OCI-LY1 (cell line): ENCODE measurements at regions not wholly inside any gene's neighbourhood (a gene's known extent, or its start where the extent isn't known, plus 50 kb on each side); places are given as distances from the start of the nearest gene placed in this dataset.

ENCODE experiments used
- H2AFZ ChIP-seq: fragments of 200-600 bp; sonication (generic), shearing (Covaris generic); 2 replicates; pipeline ENCODE4 v1.6.0; 2014; ENCODE audit warnings: antibody characterized with exemption, mild to moderate bottlenecking, low read length
- H3F3A ChIP-seq: fragments of 200-600 bp; sonication (generic), shearing (Covaris generic); 2 replicates; pipeline ENCODE4 v1.6.0; 2014; ENCODE audit warnings: mild to moderate bottlenecking, antibody characterized with exemption, low read length, moderate library complexity; ENCODE audit not compliant: insufficient read depth
- H3K27ac ChIP-seq: fragments of 200-600 bp; sonication (generic); 2 replicates; pipeline ENCODE4 v1.5.1; 2014; ENCODE audit warnings: low read length, mixed run types, mild to moderate bottlenecking, low read depth; ENCODE audit not compliant: poor library complexity, severe bottlenecking
- H3K27me3 ChIP-seq: fragments of 200-600 bp; sonication (generic); 2 replicates; pipeline ENCODE4 v1.6.0; 2014; ENCODE audit warnings: antibody characterized with exemption, mild to moderate bottlenecking, low read length, moderate library complexity; ENCODE audit not compliant: insufficient read depth
- H3K36me3 ChIP-seq: fragments of 200-600 bp; sonication (generic); 2 replicates; pipeline ENCODE4 v1.6.1; 2014; ENCODE audit warnings: mild to moderate bottlenecking, antibody characterized with exemption, low read length, moderate library complexity, mixed read lengths; ENCODE audit not compliant: insufficient read depth
- H3K4me1 ChIP-seq: fragments of 200-600 bp; sonication (generic); 2 replicates; pipeline ENCODE4 v1.5.1; 2014; ENCODE audit warnings: mild to moderate bottlenecking, low read length, moderate library complexity; ENCODE audit not compliant: insufficient read depth, severe bottlenecking
- H3K4me2 ChIP-seq: fragments of 200-600 bp; sonication (generic), shearing (Covaris generic); 2 replicates; pipeline ENCODE4 v1.6.1; 2014; ENCODE audit warnings: low read length
- H3K4me3 ChIP-seq: fragments of 200-600 bp; sonication (generic); 2 replicates; pipeline ENCODE4 v1.5.1; 2014; ENCODE audit warnings: low read length, low read depth, mild to moderate bottlenecking, mixed read lengths; ENCODE audit not compliant: poor library complexity, severe bottlenecking
- H3K79me2 ChIP-seq: fragments of 200-600 bp; shearing (Covaris generic); 2 replicates; pipeline ENCODE4 v1.6.1; 2016; ENCODE audit warnings: mixed run types, low read length, mixed read lengths; ENCODE audit not compliant: insufficient read depth
- H3K9ac ChIP-seq: fragments of 200-600 bp; sonication (generic), shearing (Covaris generic); 2 replicates; pipeline ENCODE4 v1.6.1; 2014; ENCODE audit warnings: mild to moderate bottlenecking, low read length, mixed read lengths
- H3K9me2 ChIP-seq: fragments of 200-600 bp; sonication (generic), shearing (Covaris generic); 2 replicates; pipeline ENCODE4 v1.6.1; 2014; ENCODE audit warnings: low read depth, mild to moderate bottlenecking, low read length, mixed read lengths
- H3K9me3 ChIP-seq: fragments of 200-600 bp; shearing (Covaris generic); 2 replicates; pipeline ENCODE4 v1.6.1; 2014; ENCODE audit warnings: low read length, mixed read lengths
- H4K20me1 ChIP-seq: fragments of 200-600 bp; sonication (generic), shearing (Covaris generic); 2 replicates; pipeline ENCODE4 v1.6.0; 2016; ENCODE audit warnings: mild to moderate bottlenecking, low read length; ENCODE audit not compliant: insufficient read depth
- EZH2 ChIP-seq: fragments of 200-600 bp; sonication (generic), shearing (Covaris generic); IDR thresholded peaks from 2 replicates; pipeline ENCODE4 v1.8.0; 2017; ENCODE audit warnings: borderline replicate concordance, mixed run types, mild to moderate bottlenecking, antibody characterized with exemption, low read length, moderate library complexity, mixed read lengths
- TF ChIP-seq, protein P1 (sequence below): fragments of 200-600 bp; sonication (generic), shearing (Covaris generic); IDR thresholded peaks from 2 replicates; pipeline ENCODE4 v1.5.1; 2017; ENCODE audit warnings: mild to moderate bottlenecking, antibody characterized with exemption, low read length, moderate library complexity, mixed read lengths

- Histone ChIP-seq H4K20me1 (no peaks in the 10 kb centered on the region), H3K79me2 (no peaks in the 10 kb centered on the region), H3F3A (no peaks in the 10 kb centered on the region), H2AFZ (no peak overlapping the region), H3K9ac (no peak overlapping the region), H3K9me2 (no peaks in the 10 kb centered on the region), H3K4me2 (no peak overlapping the region), H3K36me3 (no peaks in the 10 kb centered on the region), H3K27ac (no peak overlapping the region), H3K4me3 (no peak overlapping the region), H3K27me3 (no peaks in the 10 kb centered on the region), H3K9me3 (no peaks in the 10 kb centered on the region), H3K4me1 (peaks cover 12% of the 10 kb centered on the region)
- TF ChIP-seq, protein P1, sequence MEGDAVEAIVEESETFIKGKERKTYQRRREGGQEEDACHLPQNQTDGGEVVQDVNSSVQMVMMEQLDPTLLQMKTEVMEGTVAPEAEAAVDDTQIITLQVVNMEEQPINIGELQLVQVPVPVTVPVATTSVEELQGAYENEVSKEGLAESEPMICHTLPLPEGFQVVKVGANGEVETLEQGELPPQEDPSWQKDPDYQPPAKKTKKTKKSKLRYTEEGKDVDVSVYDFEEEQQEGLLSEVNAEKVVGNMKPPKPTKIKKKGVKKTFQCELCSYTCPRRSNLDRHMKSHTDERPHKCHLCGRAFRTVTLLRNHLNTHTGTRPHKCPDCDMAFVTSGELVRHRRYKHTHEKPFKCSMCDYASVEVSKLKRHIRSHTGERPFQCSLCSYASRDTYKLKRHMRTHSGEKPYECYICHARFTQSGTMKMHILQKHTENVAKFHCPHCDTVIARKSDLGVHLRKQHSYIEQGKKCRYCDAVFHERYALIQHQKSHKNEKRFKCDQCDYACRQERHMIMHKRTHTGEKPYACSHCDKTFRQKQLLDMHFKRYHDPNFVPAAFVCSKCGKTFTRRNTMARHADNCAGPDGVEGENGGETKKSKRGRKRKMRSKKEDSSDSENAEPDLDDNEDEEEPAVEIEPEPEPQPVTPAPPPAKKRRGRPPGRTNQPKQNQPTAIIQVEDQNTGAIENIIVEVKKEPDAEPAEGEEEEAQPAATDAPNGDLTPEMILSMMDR: no peak
- no peak for TF ChIP-seq EZH2
Observed at GRCh38 chr21:19683492-19683891, 1279.9 kb upstream of the TMPRSS15 start.

DNA sequence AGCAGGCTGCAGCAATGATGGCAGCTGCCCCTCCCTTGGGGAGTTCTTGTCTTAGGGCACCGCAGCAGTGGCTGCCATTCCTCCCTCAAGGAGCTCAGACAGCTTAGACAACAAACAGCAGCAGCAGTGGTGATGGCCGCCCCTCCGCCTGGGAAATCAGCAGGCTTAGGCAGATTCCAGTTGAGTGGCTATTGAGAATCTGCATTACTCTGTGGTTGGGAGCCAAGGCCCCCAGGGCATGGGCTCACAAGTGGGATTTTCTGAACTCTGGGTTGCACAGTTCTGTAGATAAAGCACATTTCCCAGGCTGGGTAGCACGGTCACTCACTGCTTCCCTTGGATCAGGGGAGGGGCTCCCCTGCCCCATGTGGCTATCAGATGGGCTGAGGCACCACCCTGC is 1280.7 kb upstream of the TMPRSS15 start:
- Histone ChIP-seq H3K9me2 (no peaks in the 10 kb centered on the region), H3K9me3 (no peaks in the 10 kb centered on the region), H3K9ac (no peak overlapping the region), H3K4me1 (peaks cover 12% of the 10 kb centered on the region), H3F3A (no peaks in the 10 kb centered on the region), H3K4me2 (no peak overlapping the region), H4K20me1 (no peaks in the 10 kb centered on the region), H3K27ac (no peak overlapping the region), H3K4me3 (no peak overlapping the region), H3K36me3 (no peaks in the 10 kb centered on the region), H2AFZ (no peak overlapping the region), H3K27me3 (no peaks in the 10 kb centered on the region), H3K79me2 (no peaks in the 10 kb centered on the region)
- TF ChIP-seq EZH2: no peak
- TF ChIP-seq, protein P1: no peak

- Histone ChIP-seq H3K9me3 (no peaks in the 10 kb centered on the region), H2AFZ (no peak overlapping the region)
Observed at GRCh38 chr21:19692231-19692630, 1288.6 kb upstream of the TMPRSS15 start.

More at GRCh38 chr21:19692231-19692630, 1288.6 kb upstream of the TMPRSS15 start:
- Histone ChIP-seq H3K27ac (no peak overlapping the region), H3K4me3 (no peak overlapping the region), H3K9ac (no peak overlapping the region), H3F3A (no peaks in the 10 kb centered on the region), H3K9me2 (no peaks in the 10 kb centered on the region), H3K36me3 (no peaks in the 10 kb centered on the region), H3K27me3 (no peaks in the 10 kb centered on the region), H3K79me2 (no peaks in the 10 kb centered on the region), H4K20me1 (no peaks in the 10 kb centered on the region), H3K4me2 (no peak overlapping the region), H3K4me1 (no peaks in the 10 kb centered on the region)
- no peak for TF ChIP-seq EZH2
- TF ChIP-seq, protein P1: no peak
